ENCODE measurements at regions not wholly inside any gene's neighbourhood (a gene's known extent, or its start where the extent isn't known, plus 50 kb on each side); places are given as distances from the start of the nearest gene placed in this dataset.

- peak; percentile 8 to 30 for DNase-seq (ENCODE audit: low read depth in 2 of 2)
These were observed 141.0 kb downstream of the PTPN11 start for GRCh38 chr12:112559784-112560183.

DNA sequence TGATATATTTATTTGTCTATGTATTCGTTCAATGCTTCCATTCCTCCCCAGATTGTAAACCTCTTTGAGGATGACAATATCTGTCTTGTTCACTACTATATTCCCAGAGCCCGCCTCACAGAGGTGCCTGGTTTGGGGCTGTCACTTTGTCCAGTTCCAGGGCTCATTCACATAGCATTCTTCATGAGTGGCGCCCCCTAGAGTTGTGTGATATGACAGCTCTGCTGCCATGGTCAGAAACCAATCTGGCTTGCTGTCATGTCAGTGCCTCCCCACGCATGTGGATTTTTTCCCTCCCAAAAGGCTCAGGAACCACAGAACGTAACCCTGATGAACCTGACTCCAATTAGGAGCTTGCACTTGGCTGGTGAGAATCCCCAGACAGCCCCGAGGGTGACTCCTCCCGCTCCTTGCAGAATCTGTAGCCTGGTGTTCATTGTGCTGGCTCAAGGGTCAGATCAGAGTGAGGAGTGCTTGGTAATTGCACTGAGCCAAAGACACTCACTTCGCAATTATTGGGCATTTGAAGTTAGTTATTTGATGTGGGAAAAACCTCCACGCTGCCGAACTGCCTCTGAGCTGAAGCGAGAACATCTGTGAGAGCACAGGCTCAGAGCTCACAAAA, 145.5 kb downstream of the PTPN11 start:
- no peak for DNase-seq (ENCODE audit: low read depth in 2 of 2)

DNA sequence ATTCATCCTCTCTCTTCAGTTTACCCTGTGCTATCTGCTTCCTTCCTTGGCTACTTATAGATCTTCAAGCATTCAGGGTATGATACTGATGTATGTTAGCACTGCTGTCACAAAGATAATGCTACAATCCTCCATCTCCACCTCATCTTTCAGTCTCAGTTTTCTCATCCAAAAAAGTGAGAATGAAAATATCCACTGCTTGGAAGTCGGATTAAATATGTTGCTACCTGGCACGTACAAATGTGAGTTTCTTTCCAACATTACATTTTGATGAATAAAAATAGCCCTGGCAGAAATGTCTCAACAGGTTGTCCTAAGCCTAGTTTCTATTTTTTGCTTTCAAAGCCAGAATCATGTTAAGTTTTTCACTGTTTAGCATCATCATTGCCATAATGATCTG, 149.9 kb downstream of the PTPN11 start:
- DNase-seq (ENCODE audit: low read depth in 2 of 2): no peak

GRCh38 chr12:112570096-112570495, 151.3 kb downstream of the PTPN11 start:
- no peak for DNase-seq (ENCODE audit: low read depth in 2 of 2)

DNA sequence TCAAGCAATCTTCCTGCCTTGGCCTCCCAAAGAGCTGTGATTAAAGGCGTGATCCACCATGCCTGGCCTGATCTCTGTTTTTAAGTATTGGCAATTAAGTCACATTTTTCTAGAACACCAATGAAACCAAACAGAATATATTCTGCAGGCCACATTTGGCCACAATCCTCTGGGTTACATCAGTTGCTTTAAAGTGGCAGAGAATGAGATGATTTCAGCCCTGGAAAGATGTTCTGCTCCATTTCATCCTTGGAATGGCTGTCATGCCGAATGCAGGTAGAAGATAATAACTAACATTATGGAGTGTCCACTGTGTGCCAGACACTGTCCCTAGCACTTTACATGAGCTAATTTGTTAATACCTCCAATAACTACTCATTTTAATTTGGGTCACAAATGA, 154.4 kb downstream of the PTPN11 start:
- no peak for DNase-seq (ENCODE audit: low read depth in 2 of 2)

DNA sequence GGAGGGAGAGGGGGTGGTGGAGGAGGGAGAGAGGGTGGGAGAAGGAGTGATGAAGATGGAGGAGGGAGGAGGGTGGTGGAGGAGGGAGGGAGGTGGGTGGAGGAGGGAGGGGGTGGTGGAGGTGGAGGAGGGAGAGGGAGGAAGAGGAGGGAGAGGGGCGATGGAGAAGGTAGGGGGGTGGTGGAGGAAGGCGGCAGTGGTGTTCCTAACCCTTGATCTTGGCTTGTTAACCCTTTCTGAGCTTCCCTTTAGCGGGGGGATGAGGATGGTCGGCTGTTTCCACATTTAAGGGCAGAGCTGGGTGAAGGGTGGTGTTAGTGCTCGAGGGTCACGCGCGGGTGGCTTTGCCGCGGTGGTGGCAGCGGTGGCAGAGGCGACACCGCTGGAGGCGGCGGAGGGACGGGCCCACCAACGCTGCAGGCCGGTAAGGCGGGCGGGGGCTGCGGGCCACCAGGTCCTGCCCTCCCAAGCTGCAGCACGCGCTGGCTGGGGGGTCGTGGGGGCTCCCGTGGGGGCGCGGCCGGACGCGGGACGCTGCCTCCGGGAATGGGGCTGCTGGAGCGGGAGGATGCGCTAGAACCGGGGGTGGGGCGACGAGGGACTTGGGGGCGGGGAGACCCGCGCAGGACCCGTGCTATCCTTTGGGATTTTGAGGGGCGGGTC, 156.3 kb downstream of the PTPN11 start:
- no peak for DNase-seq (ENCODE audit: low read depth in 2 of 2)

DNA sequence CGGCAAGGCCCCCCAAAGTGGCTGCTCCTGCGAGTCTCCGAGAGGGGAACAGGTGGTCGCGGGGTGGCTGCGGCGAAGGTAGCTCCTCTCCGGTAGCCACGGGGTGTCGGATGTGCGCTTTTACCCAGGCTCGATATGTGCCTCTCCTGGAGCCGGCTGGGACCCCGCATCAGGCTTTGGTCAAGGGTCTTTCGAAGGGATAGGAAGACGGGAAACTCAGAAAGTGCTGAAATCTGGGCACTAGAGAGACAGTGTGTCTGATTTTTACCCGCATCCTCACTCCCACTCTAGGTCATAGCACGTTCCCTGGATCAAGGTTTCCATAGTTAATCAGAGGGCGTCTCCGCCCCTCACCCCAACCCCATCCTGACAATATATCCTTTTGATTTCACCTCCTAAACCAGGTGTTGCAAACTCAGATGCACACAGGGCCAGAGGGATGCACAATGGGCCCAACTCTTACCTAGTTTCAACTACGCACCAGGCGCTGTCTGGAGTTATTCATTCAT, 156.9 kb downstream of the PTPN11 start:
- no peak for DNase-seq (ENCODE audit: low read depth in 2 of 2)

DNA sequence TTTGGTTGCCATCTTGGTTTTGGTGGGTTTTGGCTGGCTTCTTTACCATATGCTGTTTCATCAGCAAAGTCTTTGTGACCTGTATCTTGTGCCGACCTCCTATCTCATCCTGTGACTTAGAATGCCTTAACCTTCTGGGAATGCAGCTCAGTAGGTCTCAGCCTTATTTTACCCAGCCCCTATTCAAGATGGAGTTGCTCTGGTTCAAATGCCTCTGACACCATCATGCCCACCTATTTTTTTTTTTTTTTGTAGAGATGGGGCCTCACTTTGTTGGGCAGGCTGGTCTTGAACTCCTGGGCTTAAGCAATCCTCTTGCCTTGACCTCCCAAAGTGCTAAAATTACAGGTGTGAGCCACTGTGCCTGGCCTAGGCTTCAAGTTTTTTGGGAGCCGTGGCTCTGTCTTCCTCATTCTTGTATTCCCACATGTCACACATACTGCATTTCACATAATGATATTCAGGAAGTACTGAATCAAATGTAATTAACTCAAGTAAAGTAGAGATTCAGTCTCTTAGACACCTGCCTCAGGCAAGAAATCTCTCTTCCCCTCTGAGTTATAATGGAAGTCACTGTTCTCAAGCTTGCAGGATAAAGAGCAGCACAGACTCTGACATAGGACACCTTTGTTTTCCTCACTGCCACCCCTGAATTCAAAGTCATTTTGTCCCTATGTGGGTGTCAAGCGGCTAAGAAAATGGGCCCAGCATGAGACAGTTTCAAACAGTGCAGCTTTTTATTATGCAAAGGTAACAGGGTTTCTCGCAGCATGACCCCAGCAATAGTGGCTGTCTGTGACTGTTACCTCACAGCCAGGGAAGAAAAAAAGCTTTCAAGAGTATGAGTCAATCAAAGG, 159.0 kb downstream of the PTPN11 start:
- DNase-seq (ENCODE audit: low read depth in 2 of 2): no peak

GRCh38 chr12:112584266-112584722, 165.5 kb downstream of the PTPN11 start:
- DNase-seq (ENCODE audit: low read depth in 2 of 2): no peak

DNA sequence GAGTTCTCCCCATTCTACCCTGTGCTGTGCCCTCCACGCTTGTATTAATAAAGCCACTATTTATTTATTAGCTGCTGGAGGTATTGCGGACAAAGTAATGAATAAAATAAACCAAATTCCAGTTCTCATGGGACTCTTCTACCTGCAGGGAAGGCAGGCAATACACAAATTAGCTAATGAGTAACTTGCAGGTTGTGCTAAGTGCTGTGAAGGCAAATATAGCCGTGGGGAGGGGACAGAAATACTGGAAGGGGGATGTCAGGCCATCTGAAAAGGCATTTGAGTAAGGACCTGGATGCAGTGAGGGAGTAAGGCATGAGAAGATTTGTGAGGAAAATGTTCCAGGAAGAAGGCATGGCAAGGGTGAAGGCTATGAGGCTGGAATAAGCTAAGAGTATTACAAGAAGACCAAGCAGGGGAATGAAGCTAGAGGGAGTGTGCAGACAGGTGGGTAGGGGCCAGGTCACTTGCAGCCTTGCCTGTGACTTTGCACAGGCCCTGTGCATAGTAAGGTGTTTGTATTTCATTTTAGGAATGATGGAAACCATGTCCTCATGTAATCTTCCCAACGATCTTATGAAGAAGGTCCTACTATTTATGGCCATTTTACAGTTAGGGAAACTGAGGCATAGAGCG, 167.5 kb downstream of the PTPN11 start:
- DNase-seq (ENCODE audit: low read depth in 2 of 2): no peak

DNA sequence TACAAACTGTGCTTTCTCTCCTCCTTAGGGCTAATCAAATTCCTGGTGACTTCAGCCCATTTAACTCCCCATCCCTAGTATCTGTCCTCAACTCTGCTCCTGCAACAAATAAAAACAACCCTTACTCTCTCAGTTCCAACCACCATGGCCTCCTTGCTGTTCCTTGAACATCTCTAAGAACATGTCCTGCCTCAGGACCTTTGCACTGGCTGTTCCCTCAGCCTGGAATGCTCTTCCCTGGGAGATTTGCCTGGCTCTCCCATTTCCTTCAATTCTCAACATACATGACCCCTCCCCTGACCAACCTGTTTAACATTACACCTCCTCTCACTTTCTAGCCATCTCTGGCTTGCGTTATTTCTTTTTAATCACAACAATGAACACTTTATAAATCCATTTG, 170.5 kb downstream of the PTPN11 start:
- DNase-seq (ENCODE audit: low read depth in 2 of 2): no peak

- no peak for DNase-seq (ENCODE audit: low read depth in 2 of 2)
These were observed 171.5 kb downstream of the PTPN11 start for GRCh38 chr12:112590281-112590680.

DNA sequence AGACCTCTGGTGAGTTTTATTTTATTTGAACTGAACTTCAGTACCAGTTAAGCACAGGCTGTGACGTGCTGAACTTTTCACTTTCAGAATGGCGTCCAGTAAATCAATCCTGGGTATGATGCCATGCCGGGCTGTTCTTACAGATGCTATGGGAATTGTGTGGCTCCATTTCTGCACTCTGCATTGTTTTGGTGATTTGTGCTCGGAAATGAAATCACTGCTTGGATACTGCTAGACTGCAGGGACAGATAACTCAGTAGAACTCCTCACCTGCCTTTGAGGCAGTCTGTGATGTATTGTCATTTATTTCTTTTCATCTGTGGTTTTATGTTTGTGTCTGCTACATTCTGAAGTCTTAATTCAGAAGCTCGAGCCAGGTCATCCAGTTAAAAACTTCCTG, 172.7 kb downstream of the PTPN11 start:
- DNase-seq (ENCODE audit: low read depth in 2 of 2): no peak

- DNase-seq (ENCODE audit: low read depth in 2 of 2): no peak
These were observed 176.7 kb downstream of the PTPN11 start for GRCh38 chr12:112595410-112595809.

GRCh38 chr12:112597986-112598385, 179.2 kb downstream of the PTPN11 start:
- no peak for DNase-seq (ENCODE audit: low read depth in 2 of 2)

DNA sequence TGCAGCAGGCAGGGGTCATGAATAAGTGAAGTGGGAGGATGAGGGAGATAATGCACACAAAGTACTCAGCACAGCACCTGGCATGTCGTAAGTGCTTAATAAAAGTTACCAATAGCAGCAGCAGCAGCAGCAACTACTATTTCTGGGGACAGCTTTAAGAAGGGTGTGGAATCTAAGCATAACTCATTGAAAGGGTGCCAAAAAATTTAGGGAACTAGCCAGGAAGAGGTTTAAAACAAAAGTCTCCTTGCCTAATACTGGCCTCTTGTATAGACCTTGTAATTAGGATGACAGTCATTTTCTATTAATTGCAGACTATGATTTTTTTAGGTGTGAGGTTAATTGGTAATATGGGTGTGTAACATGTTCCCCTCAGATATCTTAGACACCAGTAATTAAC, 179.9 kb downstream of the PTPN11 start:
- no peak for DNase-seq (ENCODE audit: low read depth in 2 of 2)

GRCh38 chr12:112599871-112600270, 181.1 kb downstream of the PTPN11 start:
- DNase-seq (ENCODE audit: low read depth in 2 of 2): no peak

GRCh38 chr12:112602150-112602549, 183.4 kb downstream of the PTPN11 start:
- DNase-seq (ENCODE audit: low read depth in 2 of 2): no peak

DNA sequence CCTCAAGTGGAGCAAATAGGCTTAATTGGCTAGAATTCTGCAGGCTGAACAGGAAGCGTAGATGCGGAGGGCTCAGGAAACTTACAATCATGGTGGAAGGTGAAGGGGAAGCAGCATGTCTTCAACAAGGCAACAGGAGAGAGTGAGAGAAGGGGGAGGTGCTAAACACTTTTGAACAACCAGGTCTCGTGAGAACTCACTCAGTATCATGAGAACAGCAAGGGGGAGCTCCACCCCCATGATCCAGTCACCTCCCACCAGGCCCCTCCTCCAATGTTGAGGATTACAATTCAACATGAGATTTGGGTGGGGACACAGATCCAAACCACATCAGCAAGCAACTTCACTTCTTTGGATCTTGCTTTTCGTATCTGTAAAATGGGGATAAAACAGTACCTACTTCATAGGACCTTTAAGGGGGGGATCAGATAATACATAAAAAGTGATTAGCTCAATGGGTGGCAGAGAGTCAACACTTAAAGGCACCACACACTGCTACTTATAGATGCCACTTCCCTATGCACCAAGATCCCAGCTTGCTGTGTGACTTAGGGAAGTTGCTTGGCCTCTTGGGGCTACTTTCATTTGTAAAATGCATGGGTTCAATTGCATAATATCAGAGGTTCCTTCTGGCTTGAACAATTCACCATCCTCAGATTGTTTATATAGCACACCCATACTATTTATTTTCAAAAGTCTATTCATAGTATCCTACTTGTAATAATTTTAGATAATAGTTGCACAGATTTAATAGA, 184.8 kb upstream of the RPH3A start:
- DNase-seq (ENCODE audit: low read depth in 2 of 2): no peak

- DNase-seq (ENCODE audit: low read depth in 2 of 2): no peak
These were observed 184.1 kb upstream of the RPH3A start for GRCh38 chr12:112607427-112607826.

GRCh38 chr12:112611908-112612307, 179.6 kb upstream of the RPH3A start:
- no peak for DNase-seq (ENCODE audit: low read depth in 2 of 2)
